ENCODE measurements at regions not wholly inside any gene's neighbourhood (a gene's known extent, or its start where the extent isn't known, plus 50 kb on each side); places are given as distances from the start of the nearest gene placed in this dataset.

GRCh38 chr16:86171329-86171728, 272.4 kb downstream of the IRF8 start:
- TF ChIP-seq CBX2 (IDR thresholded peaks at IDR 0.05; ENCODE audit: borderline replicate concordance, low read depth) (no peak), REST (IDR thresholded peaks at IDR 0.05) (no peak), USF2 (IDR thresholded peaks at IDR 0.05) (no peak), CTCF (IDR thresholded peaks at IDR 0.05) (no peak), POLR2A (IDR thresholded peaks at IDR 0.05; ENCODE audit: low read length) (no peak), MAZ (IDR thresholded peaks at IDR 0.05; ENCODE audit: borderline replicate concordance, low read depth, low read length) (no peak)

Measured in A549 (cell line).